ENCODE measurements at regions not wholly inside any gene's neighbourhood (a gene's known extent, or its start where the extent isn't known, plus 50 kb on each side); places are given as distances from the start of the nearest gene placed in this dataset.

DNA sequence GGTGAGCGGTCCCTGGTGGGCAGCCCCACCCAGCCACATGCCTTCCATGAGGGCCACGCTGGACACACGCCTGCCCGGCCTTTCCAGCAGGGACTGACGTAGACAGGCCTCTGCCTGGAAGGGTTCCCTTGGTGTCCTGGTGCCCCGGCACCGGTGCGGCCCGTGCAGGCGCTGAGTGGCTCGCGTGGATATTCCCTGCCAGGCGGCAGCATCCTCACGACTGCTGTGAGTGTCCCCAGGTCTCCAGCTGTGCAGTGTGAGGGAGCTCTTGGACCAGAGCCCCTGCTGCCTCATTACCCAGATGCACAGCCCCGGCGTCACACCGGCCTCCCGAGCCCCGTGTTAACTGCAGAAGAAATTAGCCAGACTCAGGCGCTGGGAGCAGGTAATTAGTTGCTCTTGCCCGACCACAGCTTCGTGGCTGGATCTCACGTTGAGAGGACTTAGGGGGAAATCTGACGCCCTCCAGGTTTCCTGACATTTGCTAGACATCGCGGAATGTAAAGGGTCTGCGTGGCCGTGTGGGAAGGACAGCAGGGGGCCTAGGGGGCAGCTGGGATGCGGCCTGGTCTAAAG lies 1196.3 kb downstream of the BRD1 start:
- TF ChIP-seq CTCF (IDR thresholded peaks at IDR 0.05; ENCODE audit: insufficient read depth, low read depth, low read length), result no peak
- Histone ChIP-seq H3K36me3 (ENCODE audit: control insufficient read depth, insufficient read depth, low read length) (no peaks in the 10 kb centered on the region), H3K4me3 (ENCODE audit: low read depth, low read length) (no peak overlapping the region), H3K27me3 (ENCODE audit: control insufficient read depth, insufficient read depth, low read length) (no peaks in the 10 kb centered on the region)
- POLR2A ChIA-PET, result no interaction called here
- DNase-seq (ENCODE audit: low read depth), result no peak
- CTCF ChIA-PET, result no interaction called here

DNA sequence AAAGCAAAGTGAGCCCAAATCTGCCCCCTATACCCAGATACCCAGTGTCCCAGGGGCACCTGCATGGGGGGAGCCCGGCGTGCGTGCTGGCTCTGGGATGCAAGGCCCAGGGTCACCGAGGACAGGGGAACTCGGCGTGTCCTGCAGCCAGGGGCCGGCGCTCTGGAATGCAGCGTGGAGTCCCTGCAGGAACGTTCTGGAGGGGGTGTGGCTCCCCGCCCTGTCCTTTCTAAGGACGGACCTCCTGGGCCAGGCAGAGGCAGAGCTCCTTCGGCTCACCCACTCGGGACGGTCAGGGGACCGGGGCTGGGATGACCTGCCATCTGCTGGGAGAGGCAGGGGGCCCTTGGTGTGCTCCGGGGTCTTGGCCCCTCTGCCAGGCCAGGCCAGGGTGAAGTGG lies 1196.8 kb downstream of the BRD1 start:
- Histone ChIP-seq H3K36me3 (ENCODE audit: control insufficient read depth, insufficient read depth, low read length) (no peaks in the 10 kb centered on the region), H3K4me3 (ENCODE audit: low read depth, low read length) (no peak overlapping the region), H3K27me3 (ENCODE audit: control insufficient read depth, insufficient read depth, low read length) (no peaks in the 10 kb centered on the region)
- no peak for TF ChIP-seq CTCF (IDR thresholded peaks at IDR 0.05; ENCODE audit: insufficient read depth, low read depth, low read length)
- CTCF ChIA-PET, result no interaction called here
- POLR2A ChIA-PET, result no interaction called here
- no peak for DNase-seq (ENCODE audit: low read depth)

- Histone ChIP-seq H3K27me3 (ENCODE audit: control insufficient read depth, insufficient read depth, low read length) (no peaks in the 10 kb centered on the region), H3K4me3 (ENCODE audit: low read depth, low read length) (no peak overlapping the region), H3K36me3 (ENCODE audit: control insufficient read depth, insufficient read depth, low read length) (no peaks in the 10 kb centered on the region)
- DNase-seq (ENCODE audit: low read depth), result no peak
- TF ChIP-seq CTCF (IDR thresholded peaks at IDR 0.05; ENCODE audit: insufficient read depth, low read depth, low read length), result no peak
- CTCF ChIA-PET, result no interaction called here
- POLR2A ChIA-PET, result no interaction called here
Measured at GRCh38 chr22:48630433-48630754, 1197.3 kb downstream of the BRD1 start.

GRCh38 chr22:48629631-48630432 lies 1197.8 kb downstream of the BRD1 start:
- no peaks in the 10 kb centered on the region for H3K36me3 ChIP-seq (ENCODE audit: control insufficient read depth, insufficient read depth, low read length)
- ChIA-PET CTCF (no interaction called here), POLR2A (no interaction called here)
- H3K27me3 ChIP-seq (ENCODE audit: control insufficient read depth, insufficient read depth, low read length), result no peaks in the 10 kb centered on the region
- DNase-seq (ENCODE audit: low read depth), result no peak
- no peak overlapping the region for H3K4me3 ChIP-seq (ENCODE audit: low read depth, low read length)
- no peak for TF ChIP-seq CTCF (IDR thresholded peaks at IDR 0.05; ENCODE audit: insufficient read depth, low read depth, low read length)

DNA sequence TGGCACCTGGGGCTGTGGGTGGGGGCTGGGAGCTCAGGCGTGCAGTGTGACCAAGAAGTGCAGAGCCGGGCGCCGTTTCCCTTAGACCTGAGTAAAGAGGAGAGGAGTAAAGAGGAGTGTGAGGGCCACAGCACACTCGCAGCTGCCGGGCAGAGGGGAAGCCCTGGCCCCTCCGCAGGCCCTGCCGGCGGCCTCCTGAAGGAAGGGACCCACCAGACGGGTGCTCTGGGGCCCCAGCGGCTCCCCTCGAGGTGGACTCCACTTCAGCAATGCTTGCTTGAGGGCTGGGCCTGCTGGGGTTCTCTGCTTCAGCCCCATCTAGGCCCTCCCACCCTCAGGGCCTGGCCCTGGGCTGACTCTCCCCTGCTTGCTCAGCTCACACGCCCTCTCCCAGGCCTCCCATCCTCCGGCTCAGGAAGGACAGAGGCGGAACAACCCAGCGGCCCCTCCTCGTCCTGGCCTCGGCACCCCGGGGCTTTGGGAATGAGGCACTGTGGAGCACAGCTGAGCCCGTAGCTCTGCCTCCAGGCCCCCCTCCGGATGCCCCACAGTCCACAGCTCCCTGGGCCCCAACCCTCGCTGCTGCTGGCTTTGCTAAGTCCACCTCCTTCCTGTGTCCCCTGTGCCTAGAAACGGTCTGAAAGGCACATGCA lies 1198.7 kb downstream of the BRD1 start:
- Histone ChIP-seq H3K36me3 (ENCODE audit: control insufficient read depth, insufficient read depth, low read length) (no peaks in the 10 kb centered on the region), H3K27me3 (ENCODE audit: control insufficient read depth, insufficient read depth, low read length) (no peaks in the 10 kb centered on the region), H3K4me3 (ENCODE audit: low read depth, low read length) (no peak overlapping the region)
- ChIA-PET CTCF (no interaction called here), POLR2A (no interaction called here)
- TF ChIP-seq CTCF (IDR thresholded peaks at IDR 0.05; ENCODE audit: insufficient read depth, low read depth, low read length), result no peak
- no peak for DNase-seq (ENCODE audit: low read depth)

Measured in BJ (cell line).